Sigmoid colon (tissue), 4 donors: ENCODE measurements at regions not wholly inside any gene's neighbourhood (a gene's known extent, or its start where the extent isn't known, plus 50 kb on each side); places are given as distances from the start of the nearest gene placed in this dataset.

Experiments used
- CTCF ChIP-seq, 4 experiments: fragments of 450-650 bp in 3 of 4; fragments of 200-600 bp in 1 of 4; IDR thresholded peaks; one replicate each; pipeline ENCODE4 v1.5.1; 2016 to 2019; ENCODE audit warnings: antibody characterized with exemption in 4 of 4, mild to moderate bottlenecking in 3 of 4, moderate library complexity in 2 of 4
- EP300 ChIP-seq, 4 donors: sonication (generic); formaldehyde crosslinking; IDR thresholded peaks; one replicate each; pipeline ENCODE4 v1.6.1; 2017; ENCODE audit warnings: antibody characterized with exemption in 4 of 4
- POLR2A ChIP-seq, 2 donors: fragments of 450-650 bp; IDR thresholded peaks; one replicate each; pipeline ENCODE4 v1.6.1; 2016; ENCODE audit warnings: antibody characterized with exemption in 2 of 2, mild to moderate bottlenecking in 2 of 2, moderate library complexity in 2 of 2

GRCh38 chr5:168186289-168187074 is 105.0 kb upstream of the WWC1 start:
- TF ChIP-seq CTCF (IDR thresholded peaks at IDR 0.05) (no peak), POLR2A (IDR thresholded peaks at IDR 0.05) (no peak), EP300 (IDR thresholded peaks at IDR 0.05) (no peak)
